ENCODE measurements at regions not wholly inside any gene's neighbourhood (a gene's known extent, or its start where the extent isn't known, plus 50 kb on each side); places are given as distances from the start of the nearest gene placed in this dataset.

DNA sequence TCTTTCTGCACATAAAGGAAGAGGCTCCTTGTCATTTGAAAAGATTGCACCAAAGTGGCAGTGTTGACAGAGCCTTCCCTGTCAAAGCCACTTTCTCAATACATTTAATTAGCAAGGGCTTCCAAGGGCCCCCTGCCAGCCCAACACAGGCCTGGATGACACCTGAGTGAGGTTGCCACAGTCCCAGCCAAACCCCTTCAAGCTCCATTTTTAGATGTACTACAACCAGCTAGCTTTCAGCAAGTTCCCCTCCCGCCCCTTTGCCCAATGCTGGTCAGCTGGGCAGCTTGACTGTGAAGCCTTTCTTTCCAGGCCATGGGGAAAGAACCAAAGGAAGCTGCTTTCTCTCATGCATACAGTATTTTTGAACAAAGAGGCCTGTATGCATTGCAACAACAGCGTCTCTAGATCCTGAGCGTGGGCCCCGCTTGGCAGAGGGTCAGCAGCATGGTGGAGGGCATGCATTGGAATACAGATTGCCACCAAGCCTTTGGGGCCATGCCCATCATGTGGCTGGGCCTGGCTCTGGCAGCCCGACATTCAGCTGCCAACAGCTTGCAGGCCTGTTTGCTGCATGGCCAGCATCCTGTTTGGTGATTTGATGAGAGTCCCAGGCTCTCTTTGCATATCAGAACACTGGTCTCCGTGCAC lies 261.1 kb upstream of the GATB start:
- TF ChIP-seq, protein P1, sequence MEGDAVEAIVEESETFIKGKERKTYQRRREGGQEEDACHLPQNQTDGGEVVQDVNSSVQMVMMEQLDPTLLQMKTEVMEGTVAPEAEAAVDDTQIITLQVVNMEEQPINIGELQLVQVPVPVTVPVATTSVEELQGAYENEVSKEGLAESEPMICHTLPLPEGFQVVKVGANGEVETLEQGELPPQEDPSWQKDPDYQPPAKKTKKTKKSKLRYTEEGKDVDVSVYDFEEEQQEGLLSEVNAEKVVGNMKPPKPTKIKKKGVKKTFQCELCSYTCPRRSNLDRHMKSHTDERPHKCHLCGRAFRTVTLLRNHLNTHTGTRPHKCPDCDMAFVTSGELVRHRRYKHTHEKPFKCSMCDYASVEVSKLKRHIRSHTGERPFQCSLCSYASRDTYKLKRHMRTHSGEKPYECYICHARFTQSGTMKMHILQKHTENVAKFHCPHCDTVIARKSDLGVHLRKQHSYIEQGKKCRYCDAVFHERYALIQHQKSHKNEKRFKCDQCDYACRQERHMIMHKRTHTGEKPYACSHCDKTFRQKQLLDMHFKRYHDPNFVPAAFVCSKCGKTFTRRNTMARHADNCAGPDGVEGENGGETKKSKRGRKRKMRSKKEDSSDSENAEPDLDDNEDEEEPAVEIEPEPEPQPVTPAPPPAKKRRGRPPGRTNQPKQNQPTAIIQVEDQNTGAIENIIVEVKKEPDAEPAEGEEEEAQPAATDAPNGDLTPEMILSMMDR (IDR thresholded peaks at IDR 0.05 in 8 of 11, conservative IDR thresholded peaks at IDR 0.05 in 3 of 11) = no peak
- TF ChIP-seq POLR2AphosphoS5 (IDR thresholded peaks at IDR 0.05) (no peak), POLR2A (IDR thresholded peaks at IDR 0.05) (no peak)
